Smooth muscle cell (in vitro differentiated cells): ENCODE measurements at regions not wholly inside any gene's neighbourhood (a gene's known extent, or its start where the extent isn't known, plus 50 kb on each side); places are given as distances from the start of the nearest gene placed in this dataset.

ENCODE experiments used
- DNase-seq: peaks from one replicate; lab custom pipeline; 2025; ENCODE audit not compliant: unreplicated experiment; lab: John Stamatoyannopoulos, UW
- H2AFZ ChIP-seq: fragments of 200-600 bp; sonication (generic); 2 replicates; pipeline ENCODE4 v1.6.0; 2016; ENCODE audit warnings: antibody characterized with exemption, low read depth, mild to moderate bottlenecking
- H3F3A ChIP-seq: fragments of 200-600 bp; sonication (generic); 2 replicates; pipeline ENCODE4 v1.6.0; 2017; ENCODE audit warnings: antibody characterized with exemption, low read depth
- H3K27ac ChIP-seq: fragments of 200-600 bp; sonication (generic); 2 replicates; pipeline ENCODE4 v1.5.1; 2016; ENCODE audit warnings: low read depth, mild to moderate bottlenecking
- H3K27me3 ChIP-seq: fragments of 200-600 bp; sonication (generic); 2 replicates; pipeline ENCODE4 v1.6.1; 2016; ENCODE audit warnings: low read depth, mild to moderate bottlenecking
- H3K36me3 ChIP-seq: fragments of 200-600 bp; sonication (generic); 2 replicates; pipeline ENCODE4 v1.5.1; 2016; ENCODE audit warnings: low read depth
- H3K4me1 ChIP-seq: fragments of 200-600 bp; sonication (generic); 2 replicates; pipeline ENCODE4 v1.5.1; 2016; ENCODE audit warnings: low read depth
- H3K4me2 ChIP-seq: fragments of 200-600 bp; sonication (generic); 2 replicates; pipeline ENCODE4 v1.6.0; 2016; ENCODE audit warnings: mild to moderate bottlenecking
- H3K4me3 ChIP-seq: fragments of 200-600 bp; sonication (generic); 2 replicates; pipeline ENCODE4 v1.5.1; 2016; ENCODE audit warnings: mild to moderate bottlenecking
- H3K79me2 ChIP-seq: fragments of 200-600 bp; sonication (generic); 2 replicates; pipeline ENCODE4 v1.6.0; 2016; ENCODE audit warnings: low read depth, mild to moderate bottlenecking
- H3K9ac ChIP-seq: fragments of 200-600 bp; sonication (generic); 2 replicates; pipeline ENCODE4 v1.6.0; 2016; ENCODE audit warnings: low read depth
- H3K9me3 ChIP-seq: fragments of 200-600 bp; sonication (generic); replicated peaks from 2 replicates; pipeline ENCODE4 v1.5.1; 2016; ENCODE audit warnings: low read depth
- H4K20me1 ChIP-seq: fragments of 200-600 bp; sonication (generic); 2 replicates; pipeline ENCODE4 v1.6.0; 2016; ENCODE audit warnings: low read depth
- WGBS: methylation state at CpG from one replicate; pipeline ENCODE4 v1.1.7; 2016; ENCODE audit warnings: low lambda C conversion rate; 5-methylcytosine and 5-hydroxymethylcytosine counted together
- TF ChIP-seq, protein P1 (sequence below): fragments of 200-600 bp; sonication (generic); IDR thresholded peaks from 2 replicates; pipeline ENCODE4 v1.5.1; 2017; ENCODE audit warnings: borderline replicate concordance, mild to moderate bottlenecking, antibody characterized with exemption; ENCODE audit not compliant: insufficient read depth, poor library complexity, severe bottlenecking

DNA sequence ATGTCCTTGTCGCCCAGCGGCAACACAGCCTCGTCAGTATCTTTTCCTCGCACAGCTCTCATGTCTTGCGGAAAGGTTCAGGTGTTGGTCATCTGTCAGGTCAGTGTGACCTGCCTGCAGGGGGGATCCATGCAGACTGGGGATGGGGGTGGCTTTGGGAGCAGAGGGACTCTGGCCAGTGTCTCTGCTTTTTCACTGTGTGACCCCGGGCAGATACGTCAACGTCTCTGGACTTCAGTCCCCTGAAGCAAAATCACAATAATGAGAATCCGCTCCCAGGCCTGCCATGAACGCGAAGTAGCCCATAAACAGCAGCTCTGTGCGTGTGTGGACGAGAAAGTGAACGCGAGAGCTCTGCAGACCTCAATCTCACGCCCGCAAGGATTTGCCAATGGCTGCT is 75.7 kb upstream of the FCN1 start:
- H3K4me3 ChIP-seq: no peak overlapping the region
- no peak overlapping the region for H3K4me2 ChIP-seq
- H3K9me3 ChIP-seq: no peaks in the 10 kb centered on the region
- H4K20me1 ChIP-seq: no peaks in the 10 kb centered on the region
- H3K27me3 ChIP-seq: no peaks in the 10 kb centered on the region
- H3F3A ChIP-seq: no peaks in the 10 kb centered on the region
- no peaks in the 10 kb centered on the region for H3K4me1 ChIP-seq
- H3K9ac ChIP-seq: no peak overlapping the region
- WGBS: 93% methylated on average over 17 of the region's 17 CpGs
- no peak overlapping the region for H2AFZ ChIP-seq
- H3K27ac ChIP-seq: no peak overlapping the region
- TF ChIP-seq, protein P1, sequence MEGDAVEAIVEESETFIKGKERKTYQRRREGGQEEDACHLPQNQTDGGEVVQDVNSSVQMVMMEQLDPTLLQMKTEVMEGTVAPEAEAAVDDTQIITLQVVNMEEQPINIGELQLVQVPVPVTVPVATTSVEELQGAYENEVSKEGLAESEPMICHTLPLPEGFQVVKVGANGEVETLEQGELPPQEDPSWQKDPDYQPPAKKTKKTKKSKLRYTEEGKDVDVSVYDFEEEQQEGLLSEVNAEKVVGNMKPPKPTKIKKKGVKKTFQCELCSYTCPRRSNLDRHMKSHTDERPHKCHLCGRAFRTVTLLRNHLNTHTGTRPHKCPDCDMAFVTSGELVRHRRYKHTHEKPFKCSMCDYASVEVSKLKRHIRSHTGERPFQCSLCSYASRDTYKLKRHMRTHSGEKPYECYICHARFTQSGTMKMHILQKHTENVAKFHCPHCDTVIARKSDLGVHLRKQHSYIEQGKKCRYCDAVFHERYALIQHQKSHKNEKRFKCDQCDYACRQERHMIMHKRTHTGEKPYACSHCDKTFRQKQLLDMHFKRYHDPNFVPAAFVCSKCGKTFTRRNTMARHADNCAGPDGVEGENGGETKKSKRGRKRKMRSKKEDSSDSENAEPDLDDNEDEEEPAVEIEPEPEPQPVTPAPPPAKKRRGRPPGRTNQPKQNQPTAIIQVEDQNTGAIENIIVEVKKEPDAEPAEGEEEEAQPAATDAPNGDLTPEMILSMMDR: no peak
- H3K36me3 ChIP-seq: no peaks in the 10 kb centered on the region
- DNase-seq: no peak
- H3K79me2 ChIP-seq: no peaks in the 10 kb centered on the region

DNA sequence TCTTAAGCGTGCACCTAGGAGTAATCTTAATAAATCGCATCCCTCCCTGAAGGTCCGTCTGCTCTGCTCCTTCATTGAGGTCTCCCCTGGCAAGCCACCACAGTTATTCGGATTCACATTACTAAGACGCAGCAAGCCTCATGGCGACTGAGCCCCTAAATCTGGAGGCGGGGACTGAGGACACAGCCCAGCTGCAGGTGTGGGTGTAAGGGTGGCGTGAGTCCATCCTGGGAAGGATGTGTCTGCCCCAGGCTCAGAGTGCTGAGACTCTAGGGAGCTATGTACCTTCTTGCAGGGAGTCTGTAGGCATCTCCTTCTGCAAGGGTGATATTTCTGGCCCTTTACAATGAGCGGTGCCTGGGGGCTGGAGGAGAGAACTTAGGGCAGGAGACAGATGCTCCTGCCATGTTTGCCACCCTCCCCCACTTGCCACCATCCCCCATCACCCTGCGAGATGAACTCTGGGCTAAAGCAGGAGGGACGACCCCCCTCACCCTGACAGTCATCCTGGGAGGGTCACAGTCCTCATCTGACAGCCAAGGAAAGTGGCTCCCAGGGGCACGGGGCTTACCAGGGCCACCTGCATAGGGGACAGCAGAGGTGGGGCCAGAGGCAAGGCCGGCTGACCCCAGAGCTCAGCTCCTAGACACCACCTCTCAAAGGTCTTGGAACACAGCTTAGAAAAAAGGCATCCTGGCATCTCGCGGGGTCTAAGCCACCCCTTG is 76.4 kb upstream of the FCN1 start:
- H3K4me1 ChIP-seq: no peaks in the 10 kb centered on the region
- TF ChIP-seq, protein P1: no peak
- no peak overlapping the region for H3K9ac ChIP-seq
- no peak overlapping the region for H3K4me3 ChIP-seq
- H3K27ac ChIP-seq: no peak overlapping the region
- no peak overlapping the region for H3K4me2 ChIP-seq
- 82% methylated on average over 15 of the region's 15 CpGs for WGBS
- H4K20me1 ChIP-seq: no peaks in the 10 kb centered on the region
- H3K36me3 ChIP-seq: no peaks in the 10 kb centered on the region
- H3F3A ChIP-seq: no peaks in the 10 kb centered on the region
- H2AFZ ChIP-seq: no peak overlapping the region
- no peaks in the 10 kb centered on the region for H3K27me3 ChIP-seq
- H3K79me2 ChIP-seq: no peaks in the 10 kb centered on the region
- H3K9me3 ChIP-seq: no peaks in the 10 kb centered on the region
- DNase-seq: no peak

DNA sequence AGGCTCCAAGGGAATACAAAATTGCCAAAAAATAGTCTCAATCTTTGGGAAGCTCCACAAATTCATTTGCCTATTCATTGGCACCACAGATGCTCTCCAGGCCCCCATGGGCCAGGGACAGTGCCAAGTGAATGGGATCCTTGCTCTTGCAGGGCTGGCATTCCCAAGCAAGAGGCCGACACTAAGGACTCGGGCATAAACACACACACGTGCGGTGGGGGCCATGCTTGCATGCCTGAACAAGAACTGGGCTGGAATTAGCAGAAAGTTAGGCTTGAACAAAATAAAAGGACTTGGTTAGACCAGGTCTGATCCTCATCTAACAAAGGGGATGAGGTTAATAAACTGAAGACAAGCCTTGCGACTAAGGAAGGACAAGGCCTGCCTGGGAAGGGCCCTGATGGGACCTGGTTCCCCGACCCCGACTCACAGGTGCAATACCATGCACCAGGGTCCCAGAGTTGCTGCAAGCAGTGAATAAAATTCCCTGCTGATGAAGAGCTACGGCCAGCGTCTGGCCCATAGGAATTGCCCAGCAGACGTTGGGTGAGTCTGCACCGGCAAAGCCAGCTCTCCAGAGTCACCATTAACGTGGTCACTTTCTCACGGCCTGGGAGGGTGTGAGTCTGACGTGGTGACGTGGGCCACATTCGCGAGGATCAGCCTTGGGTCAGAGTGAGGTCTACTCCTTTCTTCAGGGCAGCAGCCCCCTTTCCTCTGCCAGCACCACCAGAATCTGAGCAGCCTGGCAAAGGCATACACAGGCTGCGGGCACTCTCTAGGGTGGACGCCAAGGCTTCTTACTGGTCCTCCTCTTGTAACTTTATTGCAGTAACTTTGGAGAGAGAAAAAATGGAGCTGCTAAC is 77.4 kb upstream of the FCN1 start:
- no peaks in the 10 kb centered on the region for H3K36me3 ChIP-seq
- no peaks in the 10 kb centered on the region for H4K20me1 ChIP-seq
- no peak for DNase-seq
- no peak overlapping the region for H3K27ac ChIP-seq
- H3K9me3 ChIP-seq: no peaks in the 10 kb centered on the region
- H3K4me2 ChIP-seq: no peak overlapping the region
- H3K4me3 ChIP-seq: no peak overlapping the region
- no peaks in the 10 kb centered on the region for H3K27me3 ChIP-seq
- no peak overlapping the region for H3K9ac ChIP-seq
- H3K4me1 ChIP-seq: no peaks in the 10 kb centered on the region
- no peak overlapping the region for H2AFZ ChIP-seq
- TF ChIP-seq, protein P1: no peak
- no peaks in the 10 kb centered on the region for H3F3A ChIP-seq
- H3K79me2 ChIP-seq: no peaks in the 10 kb centered on the region
- 94% methylated on average over 19 of the region's 19 CpGs for WGBS
